NCI-H748 (cell line): ENCODE measurements at regions not wholly inside any gene's neighbourhood (a gene's known extent, or its start where the extent isn't known, plus 50 kb on each side); places are given as distances from the start of the nearest gene placed in this dataset.

Experiments
- DNase-seq: peaks from one replicate; lab custom pipeline; 2025; ENCODE audit not compliant: unreplicated experiment; lab: John Stamatoyannopoulos, UW

- no peak for DNase-seq
Observed at GRCh38 chr1:164951508-164951907, 392.5 kb downstream of the PBX1 start.

- DNase-seq = no peak
Observed at GRCh38 chr1:164950541-164950986, 391.6 kb downstream of the PBX1 start.

- DNase-seq = no peak
Observed at GRCh38 chr1:164949771-164950471, 390.9 kb downstream of the PBX1 start.

GRCh38 chr1:164948101-164948500, 389.1 kb downstream of the PBX1 start:
- DNase-seq = no peak

- DNase-seq = no peak
Observed at GRCh38 chr1:164937291-164937690, 378.3 kb downstream of the PBX1 start.

- no peak for DNase-seq
Observed at GRCh38 chr1:164932580-164932979, 373.6 kb downstream of the PBX1 start.

- DNase-seq = no peak
Observed at GRCh38 chr1:164930833-164931232, 371.8 kb downstream of the PBX1 start.

GRCh38 chr1:164930241-164930640, 371.3 kb downstream of the PBX1 start:
- DNase-seq = no peak

GRCh38 chr1:164928232-164928812, 369.3 kb downstream of the PBX1 start:
- no peak for DNase-seq

- DNase-seq = no peak
Observed at GRCh38 chr1:164926107-164926506, 367.1 kb downstream of the PBX1 start.

GRCh38 chr1:164922585-164922984, 363.6 kb downstream of the PBX1 start:
- peak; percentile 58 for DNase-seq

- DNase-seq = no peak
Observed at GRCh38 chr1:164921493-164921892, 362.5 kb downstream of the PBX1 start.

- no peak for DNase-seq
Observed at GRCh38 chr1:164918140-164918539, 359.2 kb downstream of the PBX1 start.

GRCh38 chr1:164914208-164914607, 355.2 kb downstream of the PBX1 start:
- DNase-seq = peak; percentile 26

- no peak for DNase-seq
Observed at GRCh38 chr1:164912290-164912689, 353.3 kb downstream of the PBX1 start.

- no peak for DNase-seq
Observed at GRCh38 chr1:164910671-164911070, 351.7 kb downstream of the PBX1 start.

- DNase-seq = no peak
Observed at GRCh38 chr1:164907666-164908065, 348.7 kb downstream of the PBX1 start.

GRCh38 chr1:164905869-164906268, 346.9 kb downstream of the PBX1 start:
- no peak for DNase-seq

- DNase-seq = no peak
Observed at GRCh38 chr1:164902491-164902890, 343.5 kb downstream of the PBX1 start.
